GM19025 (cell line): ENCODE measurements at regions not wholly inside any gene's neighbourhood (a gene's known extent, or its start where the extent isn't known, plus 50 kb on each side); places are given as distances from the start of the nearest gene placed in this dataset.
"Not testable (repeated sequence)": the region's sequence is repeated elsewhere in the genome, so short reads cannot be mapped to it uniquely, and the experiment has no call there.

Experiments
- ATAC-seq: cut with Tn5 transposase; IDR thresholded peaks from one replicate; pipeline ENCODE4 v1.9.1; 2021; ENCODE audit warnings: mild to moderate bottlenecking, low read depth, moderate library complexity; ENCODE audit not compliant: unreplicated experiment

DNA sequence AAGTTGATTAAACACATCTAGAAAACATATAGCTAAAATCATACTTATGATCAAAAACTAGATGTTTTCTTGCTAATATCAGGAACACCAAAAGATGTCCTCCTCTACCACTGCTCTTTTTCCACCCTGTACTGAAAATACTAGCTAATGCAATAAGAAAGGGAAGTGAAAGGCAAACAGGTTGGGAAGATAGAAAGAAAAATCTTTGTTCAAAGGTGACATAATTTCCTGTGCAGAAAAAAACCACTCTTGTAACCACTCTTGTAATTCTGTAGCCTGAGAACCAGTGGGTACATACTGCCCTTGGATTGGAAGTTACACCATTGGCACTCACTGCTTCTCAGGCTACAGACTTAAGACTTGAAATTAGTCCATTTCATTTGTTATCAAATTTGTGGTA, 258.9 kb upstream of the TGIF2LY start:
- not testable (repeated sequence) for ATAC-seq

- not testable (repeated sequence) for ATAC-seq
These were observed 211.3 kb upstream of the TGIF2LY start for GRCh38 chrY:3367535-3367934.

DNA sequence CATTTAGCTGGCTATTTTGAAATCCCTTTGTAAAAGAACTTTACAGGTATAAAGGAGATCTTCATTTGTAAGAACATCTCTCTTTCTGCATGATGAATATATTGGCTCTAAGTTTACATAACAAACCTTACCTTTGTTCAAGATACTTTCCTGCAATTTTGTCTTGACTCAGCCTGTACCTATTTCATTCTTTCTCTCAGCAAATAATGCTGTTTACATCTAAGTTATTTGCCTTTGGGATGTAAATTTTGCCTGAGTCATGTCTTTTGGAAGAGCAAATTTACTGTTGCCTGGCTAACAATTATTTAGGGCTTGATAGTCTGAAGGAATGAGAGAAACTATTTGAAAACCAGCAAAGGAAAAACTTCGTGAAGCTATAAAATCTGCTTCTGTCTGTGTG, 210.4 kb upstream of the TGIF2LY start:
- not testable (repeated sequence) for ATAC-seq

GRCh38 chrY:3391508-3391907, 187.4 kb upstream of the TGIF2LY start:
- not testable (repeated sequence) for ATAC-seq

DNA sequence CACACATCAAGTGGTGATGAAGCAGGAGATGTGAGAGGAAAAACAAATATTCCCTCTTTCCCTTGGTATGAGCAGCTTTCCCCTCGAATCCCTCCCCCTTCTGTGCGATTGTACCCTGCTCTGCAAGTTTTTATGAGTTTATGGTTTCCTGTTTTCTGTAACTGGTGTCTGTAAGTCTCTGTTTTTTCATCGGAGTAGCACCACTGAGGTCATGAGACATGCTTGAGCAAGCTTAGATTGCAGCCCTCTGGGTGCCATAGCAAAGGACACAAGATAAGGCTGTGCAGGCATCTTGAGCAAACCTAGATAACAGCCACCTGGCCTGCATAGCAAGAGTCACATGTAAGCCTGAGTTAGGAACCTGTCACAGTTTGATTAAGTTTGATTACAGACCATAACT, 174.6 kb upstream of the TGIF2LY start:
- not testable (repeated sequence) for ATAC-seq

- ATAC-seq: not testable (repeated sequence)
These were observed 173.3 kb upstream of the TGIF2LY start for GRCh38 chrY:3405585-3405984.

- ATAC-seq: not testable (repeated sequence)
These were observed 171.9 kb upstream of the TGIF2LY start for GRCh38 chrY:3406896-3407452.

DNA sequence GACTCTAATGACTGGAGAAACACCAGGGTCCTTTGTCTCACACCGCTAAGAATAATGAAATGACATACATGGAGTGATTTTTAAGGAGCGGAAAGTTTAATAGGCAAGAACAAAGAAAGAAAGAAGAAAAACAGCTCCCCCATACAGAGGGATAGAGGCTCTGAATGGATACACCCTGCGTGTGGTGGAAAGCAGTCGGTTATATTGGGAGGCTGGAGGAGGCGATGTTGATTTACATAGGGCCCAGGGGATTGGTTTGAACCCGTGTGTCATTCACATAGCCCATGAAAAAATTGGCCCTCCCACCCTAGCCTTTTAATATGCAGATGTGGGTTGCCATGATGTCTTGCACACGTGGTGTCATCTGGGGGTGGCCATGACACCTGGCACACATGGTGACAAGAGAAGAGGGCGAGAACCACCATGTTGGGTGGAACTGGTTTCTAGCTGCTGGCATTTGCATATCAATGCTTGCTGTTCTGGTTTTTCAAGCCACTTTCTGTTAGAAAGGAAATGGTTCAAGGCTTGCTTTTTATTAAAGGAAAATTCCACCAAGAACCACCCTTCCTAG, 168.5 kb upstream of the TGIF2LY start:
- ATAC-seq: not testable (repeated sequence)
